HG02870 (cell line): ENCODE measurements at regions not wholly inside any gene's neighbourhood (a gene's known extent, or its start where the extent isn't known, plus 50 kb on each side); places are given as distances from the start of the nearest gene placed in this dataset.
"Not testable (repeated sequence)": the region's sequence is repeated elsewhere in the genome, so short reads cannot be mapped to it uniquely, and the experiment has no call there.

Experiments used
- ATAC-seq: cut with Tn5 transposase; IDR thresholded peaks from one replicate; pipeline ENCODE4 v1.9.1; 2021; ENCODE audit warnings: mild to moderate bottlenecking, moderate library complexity; ENCODE audit not compliant: unreplicated experiment

DNA sequence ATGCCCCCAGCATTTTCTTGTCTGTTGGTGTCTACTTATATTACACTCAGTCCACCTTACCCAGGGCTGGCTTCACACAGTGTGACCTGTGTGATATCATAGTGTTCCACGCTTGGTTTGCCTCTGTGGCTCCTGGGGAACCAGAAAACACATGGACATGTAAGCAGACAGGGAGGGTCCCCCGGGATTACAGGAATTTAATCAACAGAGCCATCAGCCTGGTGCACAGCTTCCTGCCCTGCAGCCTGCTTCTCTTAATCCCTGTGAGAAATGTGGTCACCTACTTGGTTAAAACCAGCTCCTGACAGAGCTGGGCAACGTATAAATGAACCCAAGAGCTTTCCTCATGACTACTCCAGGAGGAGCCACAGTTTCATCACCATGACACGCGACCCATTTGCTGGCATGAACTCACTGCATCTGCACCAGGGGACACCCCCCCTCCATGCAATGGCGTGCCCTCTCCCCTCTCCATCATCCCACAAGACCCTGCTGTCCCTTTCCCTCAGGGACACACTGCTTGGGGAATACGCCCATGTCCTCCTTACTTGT, 152.1 kb downstream of the UQCRFS1 start:
- no peak for ATAC-seq

DNA sequence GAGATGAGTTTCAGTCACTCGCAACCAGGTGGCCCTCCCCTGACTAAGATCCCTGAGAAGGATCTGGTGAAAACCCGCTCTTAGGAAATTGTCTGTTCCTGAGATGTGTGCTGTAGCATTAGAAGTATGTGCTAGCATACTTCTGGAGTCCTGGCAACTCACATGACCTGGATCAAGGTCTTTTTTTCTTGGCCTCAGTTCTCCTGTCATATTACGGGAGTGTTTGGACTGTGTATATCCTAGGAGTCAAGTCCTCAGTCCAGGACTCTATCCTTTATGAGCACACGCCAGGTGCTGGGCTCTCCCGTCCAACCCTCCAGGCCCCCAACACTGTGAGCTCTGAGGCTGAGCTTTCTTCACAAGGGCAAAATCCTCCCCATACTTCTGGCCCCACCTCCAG, 156.4 kb downstream of the UQCRFS1 start:
- ATAC-seq: no peak

DNA sequence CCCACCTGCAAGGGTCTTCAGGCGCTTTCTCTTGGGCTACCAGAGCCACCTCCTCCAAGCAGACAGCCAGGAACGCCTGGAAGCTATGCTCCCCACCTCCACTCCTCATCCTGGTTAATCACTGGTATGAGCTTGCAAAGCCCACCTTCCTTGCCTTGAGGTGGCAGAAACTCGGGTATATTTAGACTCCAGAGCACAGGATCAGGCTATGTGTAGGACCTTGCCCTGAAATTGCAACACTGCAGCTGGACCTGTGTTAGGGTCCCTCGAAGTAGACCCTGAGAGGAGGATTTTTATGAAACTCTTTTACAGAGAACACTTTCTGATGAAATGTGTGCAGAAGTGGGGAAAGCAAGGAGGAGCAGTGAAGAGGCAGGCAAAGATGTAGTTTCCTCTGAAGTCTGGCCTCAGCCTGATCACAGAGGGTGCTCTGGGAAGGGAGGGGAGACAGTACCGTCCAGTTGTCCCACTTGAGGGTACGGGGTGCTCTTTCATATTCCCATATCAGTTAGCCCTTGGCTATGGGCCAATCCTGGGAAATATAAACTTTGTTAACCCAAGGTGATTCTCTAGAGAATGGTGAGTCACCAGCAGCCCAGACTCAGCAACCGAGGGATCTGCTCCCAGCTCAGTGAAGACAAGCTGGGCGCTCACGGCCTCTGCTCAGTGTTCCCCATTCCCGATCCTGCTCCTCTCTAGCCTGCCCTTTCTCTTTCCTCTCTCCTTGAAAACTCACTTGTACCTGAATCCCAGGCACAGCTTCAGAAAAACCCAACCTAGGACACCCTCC, 157.9 kb downstream of the UQCRFS1 start:
- ATAC-seq: no peak

DNA sequence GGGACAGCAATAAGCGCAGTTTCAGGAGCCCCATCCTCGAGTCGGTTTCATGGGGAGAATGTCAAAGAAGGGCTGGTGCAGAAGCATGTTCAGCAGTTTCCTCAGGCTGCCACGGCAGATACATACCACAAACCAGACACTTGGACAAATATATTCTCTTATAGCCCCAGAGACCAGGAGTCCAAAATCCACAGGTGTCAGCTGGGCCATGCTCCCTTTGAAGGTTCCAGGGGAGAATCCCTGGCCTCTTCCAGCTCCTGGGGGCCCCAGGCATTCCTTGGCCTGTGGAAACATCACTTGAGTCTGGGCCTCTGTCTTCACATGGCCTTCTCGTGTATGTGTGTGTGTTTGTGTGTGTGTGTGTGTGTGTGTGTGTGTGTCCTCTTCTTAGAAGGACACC, 164.1 kb downstream of the UQCRFS1 start:
- ATAC-seq: no peak

DNA sequence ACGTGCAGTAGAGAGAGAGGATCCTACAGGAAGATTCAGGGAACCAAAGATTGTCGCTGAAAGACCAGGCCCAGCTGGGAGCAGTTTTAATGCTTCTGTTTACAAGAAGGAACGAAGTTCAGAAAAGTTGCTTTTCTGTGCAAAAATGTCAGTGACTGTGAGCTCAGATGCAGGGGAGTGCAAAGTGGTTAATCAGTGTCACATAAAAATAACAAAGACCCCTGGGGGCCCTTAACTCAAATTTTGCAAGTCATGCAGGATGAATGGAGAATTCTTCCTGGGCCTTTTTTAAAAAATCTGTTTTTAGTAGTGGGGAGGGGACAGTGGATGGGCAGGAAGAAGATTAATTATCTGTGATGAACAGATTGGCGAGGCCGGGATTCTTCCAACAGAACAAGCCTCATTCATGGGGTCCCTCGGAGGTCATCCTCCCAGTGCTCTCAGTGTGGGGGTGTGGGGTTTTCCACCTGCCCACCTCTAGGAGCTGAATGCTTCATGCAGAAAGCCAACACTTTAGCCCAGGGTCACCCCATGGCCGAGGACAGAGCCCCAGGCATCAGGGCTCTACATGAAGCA, 167.2 kb downstream of the UQCRFS1 start:
- ATAC-seq: no peak

DNA sequence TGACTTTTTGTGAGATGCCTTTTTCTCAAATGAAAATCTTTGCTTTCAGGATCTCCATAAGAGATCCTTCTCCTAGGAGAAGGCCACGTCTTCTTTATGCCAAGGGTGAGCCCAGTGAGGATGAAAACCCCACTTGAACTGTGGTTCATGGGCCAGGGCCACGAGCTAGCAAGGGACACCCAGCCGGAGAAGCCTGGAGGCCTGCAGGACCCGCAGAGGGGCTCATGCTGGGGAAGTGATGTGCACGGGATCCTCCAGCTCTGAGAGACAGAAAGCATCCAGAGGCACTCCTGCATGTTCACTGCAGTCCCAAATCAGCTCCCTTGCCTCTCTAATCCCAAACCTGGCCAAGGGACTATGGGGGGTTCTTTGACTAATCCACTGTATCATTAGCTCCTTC, 168.9 kb downstream of the UQCRFS1 start:
- no peak for ATAC-seq

DNA sequence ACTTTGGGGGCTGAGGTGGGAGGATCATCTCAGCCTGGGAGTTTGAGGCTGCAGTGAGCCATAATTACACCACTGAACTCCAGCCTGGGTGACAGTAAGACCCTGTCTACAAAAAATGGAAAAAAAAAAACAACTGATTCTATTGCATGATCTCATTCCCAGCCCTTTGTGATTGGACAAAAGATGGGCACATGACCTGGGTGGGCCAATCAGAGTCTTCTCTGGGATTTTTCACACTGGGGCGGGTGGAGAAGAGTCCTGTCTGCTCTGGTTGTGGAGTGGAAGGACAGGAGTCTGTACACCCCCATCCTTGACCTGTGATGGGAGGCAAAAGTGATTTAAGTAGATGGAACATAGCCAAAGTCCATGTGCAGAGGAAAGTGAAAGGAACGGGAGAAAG, 170.5 kb downstream of the UQCRFS1 start:
- ATAC-seq: no peak

DNA sequence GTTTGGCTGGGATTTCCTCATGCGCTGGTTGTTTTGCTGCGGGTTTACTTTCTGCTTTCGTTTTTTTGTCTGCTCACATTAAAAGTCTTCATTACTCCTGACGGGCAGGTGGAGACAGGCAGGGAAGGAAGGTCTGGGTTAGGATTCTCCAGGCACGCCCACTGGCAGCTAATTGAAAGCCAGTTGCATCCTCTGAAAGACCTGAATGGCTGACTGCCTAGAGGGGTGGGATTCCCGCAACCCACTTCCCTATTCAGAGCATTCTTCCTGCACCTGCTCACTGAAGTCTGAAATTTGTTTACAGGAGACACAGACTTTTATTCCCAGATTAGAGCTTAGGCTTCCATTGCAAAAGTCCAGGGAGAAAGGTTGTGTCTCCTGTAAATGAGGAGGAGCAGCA, 172.0 kb downstream of the UQCRFS1 start:
- ATAC-seq: no peak

DNA sequence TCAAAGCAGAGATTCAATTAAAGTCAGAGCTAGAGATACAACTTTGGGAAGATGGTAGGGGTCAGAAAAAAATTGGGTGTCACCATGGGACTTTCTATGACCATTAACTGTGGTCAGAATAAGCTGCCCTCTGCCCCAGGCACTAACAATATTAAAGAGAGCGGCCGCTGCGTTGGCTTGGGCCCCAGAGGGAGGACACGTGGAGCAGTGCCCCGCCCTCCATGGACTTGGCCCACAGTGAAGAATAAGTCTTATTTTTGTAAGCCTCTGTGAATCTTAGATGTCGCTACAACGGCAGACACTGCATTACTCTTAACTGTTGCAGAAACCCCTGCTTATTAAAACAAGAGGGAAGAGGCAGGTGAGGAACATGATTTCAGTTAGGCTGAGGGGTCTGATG, 172.7 kb downstream of the UQCRFS1 start:
- no peak for ATAC-seq

DNA sequence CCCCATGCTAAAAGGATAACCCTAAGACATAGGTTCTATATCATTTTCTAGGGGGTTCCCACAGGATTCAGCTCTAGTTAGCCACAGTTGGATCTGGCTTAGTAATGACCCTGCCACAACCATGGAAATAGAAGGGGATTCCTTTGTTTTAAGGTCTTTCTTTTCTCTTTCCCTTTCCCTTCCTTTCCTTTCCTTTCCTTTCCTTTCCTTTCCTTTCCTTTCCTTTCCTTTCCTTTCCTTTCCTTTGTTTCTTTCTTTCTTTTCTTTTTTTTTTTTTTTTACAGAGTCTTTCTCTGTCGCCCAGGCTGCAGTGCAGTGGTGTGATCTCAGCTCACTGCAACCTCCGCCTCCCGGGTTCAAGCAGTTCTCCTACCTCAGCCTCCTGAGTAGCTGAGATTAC, 173.9 kb downstream of the UQCRFS1 start:
- ATAC-seq: not testable (repeated sequence)

DNA sequence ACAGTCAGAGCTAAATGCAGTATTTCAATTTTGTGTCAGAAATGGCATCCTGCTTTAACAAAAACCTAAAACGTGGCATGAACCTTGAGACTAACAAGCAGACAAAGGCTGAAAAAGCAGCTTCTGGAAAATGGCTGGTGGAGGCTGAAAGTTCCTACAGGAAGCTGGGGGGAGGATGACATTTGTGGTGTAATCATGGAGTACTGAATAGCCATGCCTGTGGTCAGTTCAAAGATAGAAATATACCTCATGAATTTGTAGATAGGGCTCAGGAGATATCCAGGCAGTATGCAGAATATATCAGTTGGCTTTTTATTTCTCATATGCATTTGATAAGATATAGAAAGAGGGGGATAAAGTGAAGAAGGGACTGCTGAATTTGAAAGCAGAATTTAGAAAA, 181.7 kb downstream of the UQCRFS1 start:
- ATAC-seq: no peak

DNA sequence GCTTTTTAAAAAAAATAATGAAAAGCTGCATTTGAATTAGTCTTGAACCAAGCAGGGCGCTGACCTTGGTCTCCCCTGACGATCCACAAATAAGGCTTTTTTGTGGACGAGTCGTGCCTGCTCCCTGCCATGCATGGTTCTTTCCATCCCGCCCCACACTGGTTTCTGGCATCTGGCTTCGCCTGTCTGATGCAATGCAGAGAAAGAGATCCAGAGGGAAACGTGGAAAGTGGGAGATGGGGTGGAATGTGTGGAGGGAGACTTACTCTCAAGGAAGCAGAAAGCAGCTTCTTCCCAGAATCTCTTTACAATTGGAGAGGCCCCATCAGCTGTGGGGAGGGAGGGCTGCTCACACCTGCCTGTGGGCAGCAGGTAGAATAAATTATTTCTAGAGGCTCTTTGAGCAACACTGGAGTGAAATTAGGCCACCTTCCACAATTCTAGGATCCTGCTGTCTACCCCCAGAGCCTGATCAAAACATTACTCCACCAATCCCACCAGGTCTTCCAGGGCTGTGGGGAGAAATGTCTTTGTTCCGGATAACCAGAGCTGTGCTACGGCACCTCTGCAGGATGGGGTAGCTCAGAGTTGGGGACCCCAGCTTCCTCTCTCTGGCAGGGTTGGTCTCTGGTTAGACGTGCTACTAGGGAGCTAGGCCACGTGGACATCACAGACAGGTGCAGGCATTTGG, 183.5 kb downstream of the UQCRFS1 start:
- no peak for ATAC-seq

DNA sequence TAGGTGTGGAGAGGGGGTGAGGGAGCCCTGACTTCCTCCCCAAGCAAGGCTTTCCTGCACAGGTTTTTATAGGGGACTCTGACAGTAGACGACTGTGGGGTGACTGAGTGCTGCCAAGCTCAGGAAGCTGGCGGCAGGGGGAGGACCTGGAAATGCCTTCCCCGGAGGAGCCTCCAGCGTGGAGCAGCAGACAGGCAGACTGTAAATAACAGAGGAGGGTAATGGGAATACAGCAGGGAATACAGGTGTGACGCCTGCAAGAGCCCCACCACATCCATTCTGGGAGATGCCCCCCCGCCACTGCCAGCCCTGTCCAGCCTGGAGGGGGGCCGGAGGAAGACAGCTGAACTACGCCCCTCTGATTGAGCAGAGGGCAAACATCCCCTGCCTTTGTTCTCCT, 190.4 kb downstream of the UQCRFS1 start:
- no peak for ATAC-seq

DNA sequence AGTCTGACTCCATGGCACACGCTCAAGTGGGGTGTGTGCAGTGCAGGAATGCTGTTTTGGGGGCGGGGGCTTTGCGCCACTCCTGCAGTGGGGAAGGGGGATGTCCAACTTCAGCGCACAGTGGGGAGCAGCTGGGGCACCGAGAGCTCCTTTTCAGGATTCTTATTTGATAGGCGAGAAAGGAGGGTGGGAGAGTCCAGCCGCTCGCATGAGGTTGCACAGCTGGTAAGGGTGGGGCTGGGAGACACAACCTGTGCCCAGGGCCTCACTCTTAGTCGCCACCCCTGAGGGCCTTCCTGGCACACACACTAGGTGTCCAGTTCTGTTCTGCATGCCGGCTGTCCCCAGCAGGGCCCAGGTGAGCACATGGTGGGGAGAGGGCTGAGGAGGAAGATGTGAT, 190.8 kb downstream of the UQCRFS1 start:
- ATAC-seq: no peak

DNA sequence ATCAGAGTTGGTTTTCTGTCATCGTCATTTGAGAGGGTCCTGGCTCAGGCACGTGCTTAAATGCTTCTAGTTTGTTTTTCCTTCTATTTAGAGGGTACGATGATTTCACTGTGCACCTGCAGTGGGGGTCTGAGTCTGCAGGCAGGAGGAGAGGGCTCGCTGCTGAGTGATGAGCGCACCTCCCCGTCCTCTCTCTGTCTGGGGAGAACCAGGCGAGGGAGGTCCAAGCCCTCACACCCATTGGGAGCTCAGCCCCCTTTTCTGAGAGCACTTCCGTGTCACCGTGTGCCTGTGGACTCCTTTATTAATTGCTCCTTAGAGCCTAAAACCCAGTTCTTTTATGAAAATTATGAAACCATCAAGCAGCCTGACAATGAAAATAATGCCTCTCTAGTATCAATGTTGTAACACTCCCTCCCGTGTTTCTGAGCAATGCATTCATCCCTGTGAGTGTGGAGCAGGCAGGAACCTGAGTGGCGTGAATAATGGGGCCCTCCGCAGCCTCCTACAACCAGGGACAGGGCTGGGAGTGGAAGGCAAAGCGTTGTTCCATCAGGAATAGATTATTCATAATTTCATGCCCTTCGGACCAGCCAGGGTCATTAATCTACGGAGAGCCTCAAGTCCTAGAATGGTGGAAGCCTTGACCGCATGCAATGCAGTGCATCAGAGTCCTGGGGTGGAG, 191.6 kb downstream of the UQCRFS1 start:
- no peak for ATAC-seq

DNA sequence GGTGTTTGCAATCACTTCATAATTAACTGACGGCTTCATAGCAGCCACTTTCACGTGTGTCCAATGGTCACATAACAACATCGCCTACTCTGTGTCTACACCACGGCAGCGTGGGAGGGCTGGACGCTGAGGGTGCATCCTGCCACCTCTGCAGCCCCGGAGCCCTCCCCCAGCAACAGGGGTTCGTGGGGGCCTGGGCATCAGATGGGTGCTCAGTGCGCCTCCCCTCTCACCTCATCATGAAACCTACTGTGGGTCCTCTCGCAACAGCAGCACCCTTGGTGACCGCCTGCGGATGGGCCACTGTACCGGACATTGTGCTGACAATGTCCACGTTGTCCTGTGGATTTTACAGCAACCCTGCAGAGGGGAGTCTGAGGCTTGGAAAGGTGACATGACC, 193.5 kb downstream of the UQCRFS1 start:
- no peak for ATAC-seq

DNA sequence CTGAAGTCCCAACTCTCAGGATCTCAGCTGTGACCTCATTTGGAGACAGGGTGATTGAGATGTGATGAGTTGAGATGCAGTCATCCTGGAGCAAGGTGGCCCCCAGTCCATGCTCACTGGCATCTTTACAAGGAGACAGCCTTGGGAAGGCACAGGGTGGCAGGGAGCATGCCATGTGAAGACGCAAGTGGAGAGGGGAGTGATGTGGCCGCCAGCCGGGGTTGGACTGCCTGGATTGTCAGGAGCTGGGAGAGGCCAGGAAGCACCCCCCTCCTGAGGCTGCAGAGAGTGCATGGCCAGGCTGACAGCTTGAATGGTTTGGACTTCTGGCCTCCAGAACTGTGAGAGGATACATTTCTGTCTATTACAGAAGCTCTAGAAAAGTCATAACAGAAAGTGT, 194.4 kb downstream of the UQCRFS1 start:
- no peak for ATAC-seq

DNA sequence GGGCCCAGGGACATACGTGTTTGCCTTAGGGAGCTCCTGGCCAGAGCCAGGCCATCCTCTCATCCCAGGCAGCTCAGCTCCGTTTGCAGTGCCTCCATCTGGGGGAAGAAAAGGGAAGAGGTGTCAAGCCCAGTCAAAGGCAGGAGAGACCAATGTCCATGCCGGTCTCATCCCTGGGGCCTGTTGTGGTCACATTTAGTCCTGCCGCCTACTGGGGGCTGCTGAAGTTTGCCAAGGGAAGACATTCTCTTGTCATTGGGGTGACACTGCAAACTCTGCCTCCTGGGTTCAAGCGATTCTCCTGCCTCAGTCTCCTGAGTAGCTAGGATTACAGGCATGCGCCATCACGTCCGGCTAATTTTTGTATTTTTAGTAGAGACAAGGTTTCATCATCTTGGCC, 195.2 kb downstream of the UQCRFS1 start:
- no peak for ATAC-seq

DNA sequence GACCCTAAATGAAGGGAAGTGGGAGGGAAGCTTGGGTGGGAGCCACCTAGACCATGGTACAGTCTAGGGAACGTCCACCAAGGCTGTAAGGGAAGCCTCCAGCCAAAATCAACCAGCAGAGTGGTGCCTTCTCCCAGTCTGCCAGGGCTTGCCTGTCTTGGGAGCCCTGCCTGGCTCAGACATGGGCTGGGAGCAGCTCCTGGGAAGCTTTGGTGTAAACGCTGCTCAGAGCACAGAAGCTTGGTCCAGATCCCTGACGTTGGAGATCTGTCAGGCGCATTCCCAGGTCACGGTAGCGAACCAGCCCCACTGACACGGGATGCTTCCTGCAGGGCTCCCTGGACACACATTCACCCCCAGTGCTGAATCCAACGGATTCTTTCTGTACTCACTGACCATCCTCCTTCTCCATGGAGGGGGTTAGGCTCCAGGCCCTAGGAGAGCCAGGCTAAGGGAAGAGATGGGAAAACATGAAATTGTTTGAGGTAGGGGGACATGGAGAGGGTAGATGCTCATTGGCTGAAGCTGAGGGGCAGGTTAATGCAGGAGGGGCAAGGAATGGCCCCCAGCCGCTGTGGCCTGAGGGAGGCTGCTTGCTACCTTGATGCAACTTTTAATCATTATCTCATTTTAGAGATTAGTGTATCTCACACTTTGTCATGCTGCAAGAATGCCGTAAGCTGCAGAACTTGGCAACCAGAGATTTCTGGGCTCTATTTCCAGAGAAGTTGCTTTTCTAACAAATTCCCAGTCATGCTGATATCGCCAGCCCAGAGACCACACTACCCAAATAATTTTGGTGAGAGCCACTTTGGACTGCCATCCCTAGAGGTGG, 195.8 kb downstream of the UQCRFS1 start:
- ATAC-seq: no peak

DNA sequence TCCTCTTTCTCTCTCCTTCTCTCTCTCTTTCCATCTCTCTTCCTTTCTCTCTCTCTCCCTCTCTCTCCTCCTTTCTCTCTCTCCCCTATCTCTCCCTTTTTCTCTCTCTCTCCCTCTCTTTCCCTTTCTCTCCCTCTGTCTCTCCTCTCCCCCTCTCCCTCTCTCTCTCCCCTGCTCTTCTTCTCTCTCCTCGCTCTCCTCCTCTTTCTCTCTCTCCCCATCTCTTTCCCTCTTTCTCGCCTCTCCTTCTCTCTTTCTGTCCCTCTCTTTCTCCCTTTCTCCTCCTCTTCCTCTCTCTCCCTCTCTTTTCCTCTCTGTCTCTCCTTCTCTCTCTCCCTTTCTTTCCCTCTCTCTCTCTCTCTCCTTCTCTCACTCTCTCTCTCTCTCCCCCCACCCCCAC, 196.6 kb downstream of the UQCRFS1 start:
- ATAC-seq: no peak

DNA sequence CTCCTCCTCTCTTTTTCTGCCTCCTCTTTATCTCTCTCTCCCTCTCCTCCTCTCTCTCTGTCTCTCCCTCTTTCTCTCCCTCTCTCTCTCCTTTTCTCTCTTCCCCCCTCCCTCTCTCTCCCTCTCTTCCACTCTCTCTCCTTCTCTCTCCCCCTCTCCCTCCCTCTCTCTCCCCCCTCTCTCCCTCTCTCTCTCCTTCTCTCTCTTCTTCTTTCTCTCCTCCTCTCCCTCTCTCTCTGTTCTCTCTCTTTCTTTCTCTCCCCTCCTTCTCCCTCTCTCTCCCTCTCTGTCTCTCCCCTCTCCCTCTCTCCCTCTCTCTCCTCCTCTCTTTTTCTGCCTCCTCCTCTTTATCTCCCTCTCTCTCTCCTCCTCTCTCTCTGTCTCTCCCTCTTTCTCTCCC, 197.4 kb downstream of the UQCRFS1 start:
- no peak for ATAC-seq
